HCT116 (cell line): ENCODE measurements at regions not wholly inside any gene's neighbourhood (a gene's known extent, or its start where the extent isn't known, plus 50 kb on each side); places are given as distances from the start of the nearest gene placed in this dataset.

Experiments used
- ATAC-seq: fragments of 200-7000 bp; cut with Tn5 transposase; 2 replicates; pipeline ENCODE4 v1.9.1; 2020; ENCODE audit warnings: mild to moderate bottlenecking, moderate library complexity
- BruUV-seq: library from RNA; stranded (reverse); fragments of 400-500 nt; replicated peaks from 2 replicates; lab custom pipeline; 2021; lab: Mats Ljungman, UMichigan
- CTCF ChIA-PET: fragments of 300-600 bp; sonication (Branson Sonifier 250); formaldehyde crosslinking; loops from one replicate; lab custom pipeline; 2021; ENCODE audit warnings: antibody characterized with exemption; lab: Charles Lee
- POLR2A ChIA-PET: fragments of 300-600, 350-600 bp; sonication (Branson Sonifier 250); formaldehyde crosslinking; loops from one replicate; lab custom pipeline; 2021; ENCODE audit warnings: antibody characterized with exemption; lab: Charles Lee
- RAD21 ChIA-PET, 2 experiments: fragments of 300-600 bp; sonication (Branson Sonifier 250); formaldehyde crosslinking; loops; one replicate each; lab custom pipeline; 2023; ENCODE audit warnings: low total read pairs in 2 of 2; ENCODE audit not compliant: uncharacterized antibody in 2 of 2, unreplicated experiment in 2 of 2, low non-redundant PET in 1 of 2; lab: Charles Lee
- DNase-seq: peaks from one replicate; pipeline ENCODE4 v3.0.0-alpha.2; 2010; ENCODE audit warnings: low read depth, low spot score
- H2AFZ ChIP-seq: fragments of 200-600 bp; shearing (Covaris generic), sonication (generic); 2 replicates; pipeline ENCODE4 v1.6.1; 2017; ENCODE audit warnings: low read depth, mixed run types, mixed read lengths, antibody characterized with exemption, low read length; ENCODE audit not compliant: poor library complexity, severe bottlenecking
- H3K27ac ChIP-seq: 2 replicates; pipeline ENCODE4 v1.5.1; 2012; ENCODE audit warnings: low read depth, low read length
- H3K27me3 ChIP-seq: fragments of 200-600 bp; sonication (generic); 2 replicates; pipeline ENCODE4 v1.6.1; 2016; ENCODE audit warnings: mixed run types, low read length, mixed read lengths; ENCODE audit not compliant: insufficient read depth
- H3K36me3 ChIP-seq, 2 experiments: fragments of 200-500 bp in 1 of 2; fragments of 200-600 bp in 1 of 2; sonication (Bioruptor generic) in 1 of 2; sonication (generic) in 1 of 2; 2 replicates each; pipeline versions ENCODE4 v1.5.1 to v1.6.1; 2014 to 2016; ENCODE audit warnings: low read length in 2 of 2, inconsistent platforms in 1 of 2, mixed read lengths in 1 of 2, mixed run types in 1 of 2; ENCODE audit not compliant: insufficient read depth in 2 of 2, control insufficient read depth in 1 of 2
- H3K4me1 ChIP-seq, 2 experiments: fragments of 200-600 bp in 1 of 2; sonication (generic) in 1 of 2; 2 replicates each; pipeline versions ENCODE4 v1.5.1 to v1.6.1; 2012 to 2017; ENCODE audit warnings: low read length in 2 of 2, inconsistent platforms in 1 of 2, mild to moderate bottlenecking in 1 of 2, mixed read lengths in 1 of 2, mixed run types in 1 of 2, moderate library complexity in 1 of 2; ENCODE audit not compliant: insufficient read depth in 2 of 2, control insufficient read depth in 1 of 2
- H3K4me2 ChIP-seq: fragments of 200-600 bp; sonication (generic); 2 replicates; pipeline ENCODE4 v1.6.1; 2017; ENCODE audit warnings: mixed run types, low read length, mixed read lengths
- H3K4me3 ChIP-seq, 2 experiments: fragments of 200-600 bp in 1 of 2; sonication (generic) in 1 of 2; replicated peaks in 1 of 2; 2 replicates each; pipeline ENCODE4 v1.5.1; 2011 to 2016; ENCODE audit warnings: low read length in 2 of 2, control low read depth in 1 of 2, low read depth in 1 of 2, mild to moderate bottlenecking in 1 of 2, mixed read lengths in 1 of 2, mixed run types in 1 of 2
- H3K79me2 ChIP-seq: fragments of 200-600 bp; sonication (generic); 2 replicates; pipeline ENCODE4 v1.6.1; 2017; ENCODE audit warnings: mild to moderate bottlenecking, mixed run types, low read length, moderate library complexity, mixed read lengths; ENCODE audit not compliant: insufficient read depth
- H3K9ac ChIP-seq: fragments of 200-600 bp; sonication (generic); 2 replicates; pipeline ENCODE4 v1.6.1; 2016; ENCODE audit warnings: low read length, mixed read lengths
- H3K9me2 ChIP-seq: fragments of 200-600 bp; sonication (generic), shearing (Covaris generic); 2 replicates; pipeline ENCODE4 v1.6.1; 2017; ENCODE audit warnings: mixed run types, mild to moderate bottlenecking, moderate library complexity; ENCODE audit not compliant: insufficient read depth
- H3K9me3 ChIP-seq, 2 experiments: fragments of 200-500 bp in 1 of 2; fragments of 200-600 bp in 1 of 2; sonication (Bioruptor generic) in 1 of 2; sonication (generic) in 1 of 2; 2 replicates each; pipeline ENCODE4 v1.6.1; 2014 to 2017; ENCODE audit warnings: low read length in 2 of 2, mixed read lengths in 2 of 2, inconsistent platforms in 1 of 2, low read depth in 1 of 2, mild to moderate bottlenecking in 1 of 2, mixed run types in 1 of 2, moderate library complexity in 1 of 2; ENCODE audit not compliant: control insufficient read depth in 1 of 2, insufficient read depth in 1 of 2
- H4K20me1 ChIP-seq: fragments of 200-600 bp; sonication (generic), shearing (Covaris generic); 2 replicates; pipeline ENCODE4 v1.6.1; 2017; ENCODE audit warnings: mixed run types, mild to moderate bottlenecking, moderate library complexity; ENCODE audit not compliant: insufficient read depth
- CBX3 ChIP-seq: IDR thresholded peaks from 2 replicates; pipeline ENCODE4 v1.6.1; 2012; ENCODE audit warnings: low read depth
- CEBPB ChIP-seq: IDR thresholded peaks from 2 replicates; pipeline ENCODE4 v1.6.1; 2012; ENCODE audit warnings: low read depth
- ELF1 ChIP-seq: IDR thresholded peaks from 2 replicates; pipeline ENCODE4 v1.6.1; 2012; ENCODE audit warnings: low read depth, borderline replicate concordance
- EZH2 ChIP-seq: fragments of 200-600 bp; sonication (generic); IDR thresholded peaks from 2 replicates; pipeline ENCODE4 v1.6.1; 2017; ENCODE audit warnings: antibody characterized with exemption, mixed run types
- EZH2phosphoT487 ChIP-seq: fragments of 200-600 bp; IDR thresholded peaks from 2 replicates; pipeline ENCODE4 v1.6.1; 2018; ENCODE audit warnings: antibody characterized with exemption, borderline replicate concordance
- FOSL1 ChIP-seq: IDR thresholded peaks from 2 replicates; pipeline ENCODE4 v1.6.1; 2012; ENCODE audit warnings: low read depth
- MAX ChIP-seq: IDR thresholded peaks from 2 replicates; pipeline ENCODE4 v1.6.1; 2012
- POLR2A ChIP-seq: IDR thresholded peaks from 2 replicates; pipeline ENCODE4 v1.7.0; 2011; ENCODE audit warnings: borderline replicate concordance; ENCODE audit not compliant: insufficient read depth, insufficient read length; ENCODE audit errors: extremely low read depth
- RAD21 ChIP-seq: IDR thresholded peaks from 2 replicates; pipeline ENCODE4 v1.6.1; 2012; ENCODE audit warnings: low read depth, mild to moderate bottlenecking
- SIN3A ChIP-seq: IDR thresholded peaks from 2 replicates; pipeline ENCODE4 v1.6.1; 2012; ENCODE audit warnings: low read depth
- SP1 ChIP-seq: IDR thresholded peaks from 2 replicates; pipeline ENCODE4 v1.6.1; 2012; ENCODE audit warnings: low read depth
- SRF ChIP-seq: IDR thresholded peaks from 2 replicates; pipeline ENCODE4 v1.6.1; 2012; ENCODE audit warnings: low read depth
- TCF7L2 ChIP-seq: IDR thresholded peaks from 2 replicates; pipeline ENCODE4 v1.7.0; 2011; ENCODE audit warnings: borderline replicate concordance, inconsistent platforms; ENCODE audit not compliant: insufficient read depth, insufficient read length; ENCODE audit errors: extremely low read depth
- YY1 ChIP-seq: IDR thresholded peaks from 2 replicates; pipeline ENCODE4 v1.6.1; 2011; ENCODE audit warnings: low read length, low read depth, moderate library complexity, mild to moderate bottlenecking; ENCODE audit not compliant: insufficient replicate concordance; ENCODE audit errors: extremely low read depth
- ZFX ChIP-seq: fragments of 450-650 bp; IDR thresholded peaks from 2 replicates; pipeline ENCODE4 v1.6.1; 2017
- intact Hi-C: fragments of 100-400 bp; cut with micrococcal nuclease; formaldehyde crosslinking; loops from 2 replicates; pipeline ENCODE4 v1.10.0; 2022
- TF ChIP-seq, protein P1 (sequence below): IDR thresholded peaks from 2 replicates; pipeline ENCODE4 v1.6.1; 2011; ENCODE audit warnings: mild to moderate bottlenecking, low read length, moderate library complexity; ENCODE audit not compliant: insufficient replicate concordance; ENCODE audit errors: extremely low read depth
- TF ChIP-seq, protein P2 (sequence below), 3 experiments: fragments of 200-600 bp in 1 of 3; sonication (generic) in 1 of 3; IDR thresholded peaks in 2 of 3; conservative IDR thresholded peaks in 1 of 3; 2 replicates each; pipeline ENCODE4 v1.5.1; 2012 to 2017; ENCODE audit warnings: low read depth in 2 of 3, low read length in 2 of 3, antibody characterized with exemption in 1 of 3, borderline replicate concordance in 1 of 3, control low read depth in 1 of 3, mild to moderate bottlenecking in 1 of 3, mixed read lengths in 1 of 3, mixed run types in 1 of 3, moderate library complexity in 1 of 3; ENCODE audit not compliant: insufficient read depth in 1 of 3
- TF ChIP-seq, protein P3 (sequence below): IDR thresholded peaks from 2 replicates; pipeline ENCODE4 v1.6.1; 2012

GRCh38 chr14:56881181-56881580 lies 70.9 kb upstream of the OTX2 start (continued):
- TF ChIP-seq EZH2 (no peak), CEBPB (no peak), SIN3A (no peak), FOSL1 (no peak)

GRCh38 chr14:56878766-56879165 lies 68.5 kb upstream of the OTX2 start:
- Histone ChIP-seq H3K4me3 (no peak overlapping the region), H3K36me3 (no peaks in the 10 kb centered on the region), H3K27me3 (peaks cover 12% of the 10 kb centered on the region; the same call in 1 of the 2 replicates), H3K4me1 (no peaks in the 10 kb centered on the region; a peak in 1 of 4 replicates), H3K9ac (no peak overlapping the region), H4K20me1 (no peaks in the 10 kb centered on the region), H3K79me2 (no peaks in the 10 kb centered on the region), H3K27ac (no peak overlapping the region), H2AFZ (no peak overlapping the region), H3K4me2 (no peak overlapping the region), H3K9me3 (no peaks in the 10 kb centered on the region)
- DNase-seq (no peak), ATAC-seq (no peak)
- CTCF ChIA-PET = no interaction called here
- RAD21 ChIA-PET = interaction anchor here in 1 of 2 experiments (0.6 kb wide), 1 partner anchor 30 kb away, joined by 11 read pairs; no protein-coding TSS in a partner anchor
- POLR2A ChIA-PET = no interaction called here
- BruUV-seq = no TSS peak
- TF ChIP-seq, protein P1, sequence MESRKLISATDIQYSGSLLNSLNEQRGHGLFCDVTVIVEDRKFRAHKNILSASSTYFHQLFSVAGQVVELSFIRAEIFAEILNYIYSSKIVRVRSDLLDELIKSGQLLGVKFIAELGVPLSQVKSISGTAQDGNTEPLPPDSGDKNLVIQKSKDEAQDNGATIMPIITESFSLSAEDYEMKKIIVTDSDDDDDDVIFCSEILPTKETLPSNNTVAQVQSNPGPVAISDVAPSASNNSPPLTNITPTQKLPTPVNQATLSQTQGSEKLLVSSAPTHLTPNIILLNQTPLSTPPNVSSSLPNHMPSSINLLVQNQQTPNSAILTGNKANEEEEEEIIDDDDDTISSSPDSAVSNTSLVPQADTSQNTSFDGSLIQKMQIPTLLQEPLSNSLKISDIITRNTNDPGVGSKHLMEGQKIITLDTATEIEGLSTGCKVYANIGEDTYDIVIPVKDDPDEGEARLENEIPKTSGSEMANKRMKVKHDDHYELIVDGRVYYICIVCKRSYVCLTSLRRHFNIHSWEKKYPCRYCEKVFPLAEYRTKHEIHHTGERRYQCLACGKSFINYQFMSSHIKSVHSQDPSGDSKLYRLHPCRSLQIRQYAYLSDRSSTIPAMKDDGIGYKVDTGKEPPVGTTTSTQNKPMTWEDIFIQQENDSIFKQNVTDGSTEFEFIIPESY = no peak
- TF ChIP-seq ZFX (no peak), POLR2A (no peak), SP1 (no peak), SIN3A (no peak), EZH2phosphoT487 (no peak), FOSL1 (no peak), SRF (no peak), CBX3 (no peak), YY1 (no peak), CEBPB (no peak), TCF7L2 (no peak), ELF1 (no peak), MAX (no peak), RAD21 (no peak)
- TF ChIP-seq, protein P2, sequence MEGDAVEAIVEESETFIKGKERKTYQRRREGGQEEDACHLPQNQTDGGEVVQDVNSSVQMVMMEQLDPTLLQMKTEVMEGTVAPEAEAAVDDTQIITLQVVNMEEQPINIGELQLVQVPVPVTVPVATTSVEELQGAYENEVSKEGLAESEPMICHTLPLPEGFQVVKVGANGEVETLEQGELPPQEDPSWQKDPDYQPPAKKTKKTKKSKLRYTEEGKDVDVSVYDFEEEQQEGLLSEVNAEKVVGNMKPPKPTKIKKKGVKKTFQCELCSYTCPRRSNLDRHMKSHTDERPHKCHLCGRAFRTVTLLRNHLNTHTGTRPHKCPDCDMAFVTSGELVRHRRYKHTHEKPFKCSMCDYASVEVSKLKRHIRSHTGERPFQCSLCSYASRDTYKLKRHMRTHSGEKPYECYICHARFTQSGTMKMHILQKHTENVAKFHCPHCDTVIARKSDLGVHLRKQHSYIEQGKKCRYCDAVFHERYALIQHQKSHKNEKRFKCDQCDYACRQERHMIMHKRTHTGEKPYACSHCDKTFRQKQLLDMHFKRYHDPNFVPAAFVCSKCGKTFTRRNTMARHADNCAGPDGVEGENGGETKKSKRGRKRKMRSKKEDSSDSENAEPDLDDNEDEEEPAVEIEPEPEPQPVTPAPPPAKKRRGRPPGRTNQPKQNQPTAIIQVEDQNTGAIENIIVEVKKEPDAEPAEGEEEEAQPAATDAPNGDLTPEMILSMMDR (IDR thresholded peaks at IDR 0.05 in 2 of 3, conservative IDR thresholded peaks at IDR 0.05 in 1 of 3; ENCODE audit: borderline replicate concordance in 1 of 3, insufficient read depth in 1 of 3, low read depth in 2 of 3, low read length in 2 of 3) = no peak
- TF ChIP-seq, protein P3, sequence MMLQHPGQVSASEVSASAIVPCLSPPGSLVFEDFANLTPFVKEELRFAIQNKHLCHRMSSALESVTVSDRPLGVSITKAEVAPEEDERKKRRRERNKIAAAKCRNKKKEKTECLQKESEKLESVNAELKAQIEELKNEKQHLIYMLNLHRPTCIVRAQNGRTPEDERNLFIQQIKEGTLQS = no peak
- TF ChIP-seq, all 23 proteins: peak for 0
- intact Hi-C loops = no loop called here
- no peaks in the 10 kb centered on the region for H3K9me2 ChIP-seq
